IMR-90 (cell line): ENCODE measurements at regions not wholly inside any gene's neighbourhood (a gene's known extent, or its start where the extent isn't known, plus 50 kb on each side); places are given as distances from the start of the nearest gene placed in this dataset.

ENCODE experiments used
- ATAC-seq: fragments of 200-7000 bp; cut with Tn5 transposase; 2 replicates; pipeline ENCODE4 v1.9.1; 2020; ENCODE audit warnings: low read depth, mild to moderate bottlenecking, moderate library complexity
- BruUV-seq: library from RNA; stranded (reverse); fragments of 400-500 nt; replicated peaks from 2 replicates; lab custom pipeline; 2021; lab: Mats Ljungman, UMichigan
- CTCF ChIA-PET: fragments of 300-600 bp; formaldehyde crosslinking; extraction: SDS; loops from one replicate; lab custom pipeline; 2021; ENCODE audit warnings: antibody characterized with exemption; lab: Yijun Ruan, JAX
- POLR2A ChIA-PET: fragments of 300-600 bp; sonication (Branson Sonifier 250); formaldehyde crosslinking; loops from one replicate; lab custom pipeline; 2022; ENCODE audit warnings: antibody characterized with exemption; ENCODE audit not compliant: unreplicated experiment; lab: Charles Lee
- DNase-seq: peaks from one replicate; pipeline ENCODE4 v3.0.0; 2013
- H2AFZ ChIP-seq: replicated peaks from 2 replicates; pipeline ENCODE3; 2013; ENCODE audit warnings: low read length, mild to moderate bottlenecking; ENCODE audit not compliant: poor library complexity
- H2AK5ac ChIP-seq: 2 replicates; pipeline ENCODE4 v1.6.1; 2013; ENCODE audit warnings: low read depth, low read length, inconsistent platforms
- H2AK9ac ChIP-seq: replicated peaks from 2 replicates; pipeline ENCODE3; 2013; ENCODE audit warnings: mild to moderate bottlenecking, low read depth, low read length, moderate library complexity; ENCODE audit not compliant: poor library complexity
- H2BK120ac ChIP-seq: 2 replicates; pipeline ENCODE4 v1.6.1; 2013; ENCODE audit warnings: low read depth, low read length, inconsistent platforms
- H2BK15ac ChIP-seq: 3 replicates; pipeline ENCODE4 v1.6.1; 2013; ENCODE audit warnings: low read depth, low read length, inconsistent platforms
- H2BK20ac ChIP-seq: 2 replicates; pipeline ENCODE4 v1.6.1; 2013; ENCODE audit warnings: low read depth, mild to moderate bottlenecking, inconsistent platforms, low read length, moderate library complexity
- H2BK5ac ChIP-seq: 2 replicates; pipeline ENCODE4 v1.6.1; 2013; ENCODE audit warnings: mild to moderate bottlenecking, low read depth, low read length, inconsistent platforms; ENCODE audit not compliant: poor library complexity, severe bottlenecking
- H3K14ac ChIP-seq: replicated peaks from 2 replicates; pipeline ENCODE4 v1.6.1; 2013; ENCODE audit warnings: low read depth, low read length, inconsistent platforms
- H3K18ac ChIP-seq: 2 replicates; pipeline ENCODE4 v1.6.1; 2013; ENCODE audit warnings: low read depth, low read length, control low read depth
- H3K23ac ChIP-seq: 2 replicates; pipeline ENCODE4 v1.6.1; 2013; ENCODE audit warnings: low read depth, low read length, inconsistent platforms
- H3K27ac ChIP-seq: 2 replicates; pipeline ENCODE4 v1.5.1; 2013; ENCODE audit warnings: mild to moderate bottlenecking, control low read depth, low read length; ENCODE audit not compliant: insufficient read depth
- H3K27me3 ChIP-seq: 2 replicates; pipeline ENCODE4 v1.6.1; 2013; ENCODE audit warnings: low read length; ENCODE audit not compliant: control insufficient read depth, insufficient read depth
- H3K36me3 ChIP-seq: 2 replicates; pipeline ENCODE4 v1.6.1; 2013; ENCODE audit warnings: low read length, mixed read lengths; ENCODE audit not compliant: control insufficient read depth, insufficient read depth
- H3K4ac ChIP-seq: 2 replicates; pipeline ENCODE4 v1.6.1; 2013; ENCODE audit warnings: low read depth, low read length, inconsistent platforms
- H3K4me1 ChIP-seq: 2 replicates; pipeline ENCODE4 v1.6.1; 2013; ENCODE audit warnings: low read length, mixed read lengths; ENCODE audit not compliant: control insufficient read depth, insufficient read depth
- H3K4me2 ChIP-seq: 2 replicates; pipeline ENCODE4 v1.6.1; 2013; ENCODE audit warnings: low read depth, mild to moderate bottlenecking, control low read depth, low read length, moderate library complexity
- H3K4me3 ChIP-seq: 2 replicates; pipeline ENCODE4 v1.5.1; 2013; ENCODE audit warnings: low read depth, mild to moderate bottlenecking, control low read depth, low read length, moderate library complexity; ENCODE audit not compliant: insufficient read depth
- H3K56ac ChIP-seq: 2 replicates; pipeline ENCODE4 v1.6.1; 2013; ENCODE audit warnings: low read length, inconsistent platforms; ENCODE audit not compliant: insufficient read depth; ENCODE audit errors: extremely low read depth
- H3K79me1 ChIP-seq, 2 experiments: 2 replicates each; pipeline ENCODE4 v1.6.1; 2013; ENCODE audit warnings: low read length in 2 of 2, inconsistent platforms in 1 of 2, low read depth in 1 of 2
- H3K9ac ChIP-seq: 2 replicates; pipeline ENCODE4 v1.6.1; 2013; ENCODE audit warnings: low read depth, low read length, control low read depth
- H3K9me1 ChIP-seq: 2 replicates; pipeline ENCODE4 v1.6.1; 2013; ENCODE audit warnings: low read length, inconsistent platforms; ENCODE audit not compliant: insufficient read depth
- H3K9me3 ChIP-seq: 2 replicates; pipeline ENCODE4 v1.6.1; 2013; ENCODE audit warnings: low read length; ENCODE audit not compliant: control insufficient read depth, insufficient read depth
- H4K20me1 ChIP-seq: 2 replicates; pipeline ENCODE4 v1.6.1; 2013; ENCODE audit warnings: low read length, inconsistent platforms; ENCODE audit not compliant: insufficient read depth
- H4K5ac ChIP-seq: 2 replicates; pipeline ENCODE4 v1.6.1; 2013; ENCODE audit warnings: mild to moderate bottlenecking, low read depth, low read length, control low read depth
- H4K8ac ChIP-seq, 2 experiments: 2 replicates each; pipeline ENCODE4 v1.6.1; 2013; ENCODE audit warnings: low read depth in 2 of 2, low read length in 2 of 2, control low read depth in 1 of 2, inconsistent platforms in 1 of 2
- H4K91ac ChIP-seq: 2 replicates; pipeline ENCODE4 v1.6.1; 2013; ENCODE audit warnings: low read depth, low read length, inconsistent platforms; ENCODE audit not compliant: insufficient read depth
- BHLHE40 ChIP-seq: fragments of 150-350 bp; IDR thresholded peaks from 2 replicates; pipeline ENCODE4 v1.6.1; 2016; ENCODE audit warnings: mild to moderate bottlenecking, low read depth, low read length
- CEBPB ChIP-seq: IDR thresholded peaks from 2 replicates; pipeline ENCODE4 v1.6.1; 2012; ENCODE audit warnings: low read depth, low read length, improper control_type of control experiment
- CHD1 ChIP-seq: IDR thresholded peaks from 2 replicates; pipeline ENCODE4 v1.6.1; 2012; ENCODE audit warnings: low read depth, low read length, improper control_type of control experiment
- CTCF ChIP-seq: conservative IDR thresholded peaks from 2 replicates; pipeline ENCODE4 v1.5.1; 2012; ENCODE audit warnings: mild to moderate bottlenecking, low read depth, low read length, improper control_type of control experiment
- ELK1 ChIP-seq: fragments of 150-350 bp; IDR thresholded peaks from 2 replicates; pipeline ENCODE4 v1.6.1; 2016; ENCODE audit warnings: low read depth, mild to moderate bottlenecking, low read length, moderate library complexity, borderline replicate concordance
- FOS ChIP-seq: fragments of 150-350 bp; IDR thresholded peaks from 2 replicates; pipeline ENCODE4 v1.6.1; 2016; ENCODE audit warnings: low read depth, low read length
- MAFK ChIP-seq: IDR thresholded peaks from 2 replicates; pipeline ENCODE4 v1.6.1; 2012; ENCODE audit warnings: low read depth, low read length, improper control_type of control experiment
- MAZ ChIP-seq: IDR thresholded peaks from 2 replicates; pipeline ENCODE4 v1.6.1; 2012; ENCODE audit warnings: low read depth, mild to moderate bottlenecking, low read length, improper control_type of control experiment, moderate library complexity, borderline replicate concordance
- MXI1 ChIP-seq: IDR thresholded peaks from 2 replicates; pipeline ENCODE4 v1.6.1; 2012; ENCODE audit warnings: low read depth, mild to moderate bottlenecking, low read length, moderate library complexity, borderline replicate concordance
- NFE2L2 ChIP-seq: fragments of 150-350 bp; IDR thresholded peaks from 2 replicates; pipeline ENCODE4 v1.6.1; 2016; ENCODE audit warnings: low read depth, mild to moderate bottlenecking, low read length
- POLR2A ChIP-seq: IDR thresholded peaks from 2 replicates; pipeline ENCODE4 v1.6.1; 2012; ENCODE audit warnings: mild to moderate bottlenecking, low read depth, low read length
- RAD21 ChIP-seq: IDR thresholded peaks from 2 replicates; pipeline ENCODE4 v1.6.1; 2012; ENCODE audit warnings: low read length, improper control_type of control experiment
- RCOR1 ChIP-seq: IDR thresholded peaks from 2 replicates; pipeline ENCODE4 v1.6.1; 2012; ENCODE audit warnings: mild to moderate bottlenecking, low read length, improper control_type of control experiment; ENCODE audit not compliant: insufficient replicate concordance
- RFX5 ChIP-seq: IDR thresholded peaks from 2 replicates; pipeline ENCODE4 v1.8.0; 2012; ENCODE audit warnings: low read depth, mild to moderate bottlenecking, low read length, moderate library complexity
- SMC3 ChIP-seq: fragments of 150-350 bp; IDR thresholded peaks from 2 replicates; pipeline ENCODE4 v1.6.1; 2016; ENCODE audit warnings: low read depth, mild to moderate bottlenecking, antibody characterized with exemption, low read length, moderate library complexity
- USF2 ChIP-seq: fragments of 150-350 bp; IDR thresholded peaks from 2 replicates; pipeline ENCODE4 v1.6.1; 2017; ENCODE audit warnings: mild to moderate bottlenecking, antibody characterized with exemption, low read length, low read depth
- WGBS, 2 experiments: methylation state at CpG; one replicate each; pipeline versions ENCODE4 v1.1.5 to v1.1.7; 2013; ENCODE audit warnings: missing lambda C conversion rate in 2 of 2; ENCODE audit not compliant: insufficient read length in 1 of 2; ENCODE audit errors: extremely low coverage in 2 of 2; 5-methylcytosine and 5-hydroxymethylcytosine counted together
- dilution Hi-C: fragments of 300-500 bp; cut with HindIII; formaldehyde crosslinking; loops from one replicate; pipeline ENCODE4 v1.14.3; 2018; ENCODE audit warnings: low sequenced_read_pairs; ENCODE audit not compliant: unreplicated experiment
- in situ Hi-C: fragments of 300-500 bp; cut with MboI; formaldehyde crosslinking; loops from 3 replicates; pipeline ENCODE4 v1.14.3; 2019; ENCODE audit warnings: low sequenced_read_pairs, inconsistent platforms, mixed read lengths
- intact Hi-C: fragments of 100-400 bp; cut with micrococcal nuclease; formaldehyde crosslinking; loops from 2 replicates; pipeline ENCODE4 v1.10.0; 2022

- H3K36me3 ChIP-seq = no peaks in the 10 kb centered on the region
- no peaks in the 10 kb centered on the region for H3K27me3 ChIP-seq
- no peak overlapping the region for H3K4ac ChIP-seq
- no TSS peak for BruUV-seq
- no peak overlapping the region for H3K23ac ChIP-seq
- no peaks in the 10 kb centered on the region for H3K4me1 ChIP-seq
- dilution Hi-C loops = no loop called here
- WGBS, 2 experiments = 0% methylated on average over 1 of the region's 1 CpG; no CpG with 5 or more reads in 1 of the 2 experiments
- DNase-seq (no peak), ATAC-seq (no peak)
- in situ Hi-C loops = no loop called here
- H3K79me1 ChIP-seq = no peaks in the 10 kb centered on the region
- H3K14ac ChIP-seq = no peak overlapping the region
- ChIA-PET CTCF (no interaction called here), POLR2A (no interaction called here)
- H3K56ac ChIP-seq = no peak overlapping the region
- H2BK15ac ChIP-seq = no peak overlapping the region
- H4K5ac ChIP-seq = no peak overlapping the region
- no peak overlapping the region for H2BK5ac ChIP-seq
- H4K20me1 ChIP-seq = no peaks in the 10 kb centered on the region
- no peak overlapping the region for H3K9ac ChIP-seq
- TF ChIP-seq MAFK = no peak
- TF ChIP-seq FOS = no peak
- no peak for TF ChIP-seq USF2
- no peak for TF ChIP-seq RCOR1
- TF ChIP-seq MAZ = no peak
- TF ChIP-seq ELK1 = no peak
- TF ChIP-seq SMC3 = no peak
- TF ChIP-seq NFE2L2 = no peak
- TF ChIP-seq POLR2A = no peak
- no peak for TF ChIP-seq RAD21
- no peak for TF ChIP-seq BHLHE40
- TF ChIP-seq CEBPB = no peak
- TF ChIP-seq MXI1 = no peak
- TF ChIP-seq CHD1 = no peak
- no peak for TF ChIP-seq RFX5
- no peak for TF ChIP-seq CTCF
- intact Hi-C loops = no loop called here
- H3K9me3 ChIP-seq = no peaks in the 10 kb centered on the region
- no peak overlapping the region for H3K18ac ChIP-seq
- no peak overlapping the region for H3K4me2 ChIP-seq
- H4K8ac ChIP-seq = no peak overlapping the region
- no peak overlapping the region for H2AK5ac ChIP-seq
- no peak overlapping the region for H2BK120ac ChIP-seq
- no peak overlapping the region for H3K4me3 ChIP-seq
- no peak overlapping the region for H2AK9ac ChIP-seq
- no peak overlapping the region for H3K27ac ChIP-seq
- no peak overlapping the region for H2AFZ ChIP-seq
- no peaks in the 10 kb centered on the region for H3K9me1 ChIP-seq
- H4K91ac ChIP-seq = no peak overlapping the region
- no peak overlapping the region for H2BK20ac ChIP-seq
Observed at GRCh38 chr12:82055391-82055790, 296.2 kb upstream of the PPFIA2 start.
